Activated CD8-positive, alpha-beta memory T cell treated with anti-CD3 and anti-CD28 coated beads, Interleukin-2, amount 10 ng/mL, durations not matched to agents 7 days and 5 days (primary cell): ENCODE measurements at regions not wholly inside any gene's neighbourhood (a gene's known extent, or its start where the extent isn't known, plus 50 kb on each side); places are given as distances from the start of the nearest gene placed in this dataset.
"Not testable (repeated sequence)": the region's sequence is repeated elsewhere in the genome, so short reads cannot be mapped to it uniquely, and the experiment has no call there.

ENCODE experiments used
- ATAC-seq: fragments of 150-1000 bp; cut with Tn5 transposase; one replicate; pipeline ENCODE4 v1.10.0; 2021; ENCODE audit warnings: moderate library complexity
- CTCF ChIA-PET: fragments of 350-600 bp; sonication (Branson Sonifier 250); formaldehyde crosslinking; loops from one replicate; lab custom pipeline; 2021; ENCODE audit warnings: antibody characterized with exemption; lab: Charles Lee
- DNase-seq: peaks from one replicate; pipeline ENCODE4 v3.0.0-alpha.2; 2020
- H3K27ac Mint-ChIP-seq: one replicate; pipeline ENCODE4 v1.8.0; 2021; ENCODE audit warnings: mild to moderate bottlenecking, mixed read lengths
- H3K27me3 Mint-ChIP-seq: one replicate; pipeline ENCODE4 v1.8.0; 2021; ENCODE audit warnings: mixed read lengths
- H3K36me3 Mint-ChIP-seq: one replicate; pipeline ENCODE4 v1.8.0; 2021; ENCODE audit warnings: mild to moderate bottlenecking, mixed read lengths
- H3K4me1 Mint-ChIP-seq: one replicate; pipeline ENCODE4 v1.8.0; 2021; ENCODE audit warnings: mixed read lengths
- H3K4me3 Mint-ChIP-seq: one replicate; pipeline ENCODE4 v1.8.0; 2021; ENCODE audit warnings: mild to moderate bottlenecking, moderate library complexity, mixed read lengths
- H3K9me3 Mint-ChIP-seq: one replicate; pipeline ENCODE4 v1.8.0; 2022; ENCODE audit warnings: low read depth, mixed read lengths

DNA sequence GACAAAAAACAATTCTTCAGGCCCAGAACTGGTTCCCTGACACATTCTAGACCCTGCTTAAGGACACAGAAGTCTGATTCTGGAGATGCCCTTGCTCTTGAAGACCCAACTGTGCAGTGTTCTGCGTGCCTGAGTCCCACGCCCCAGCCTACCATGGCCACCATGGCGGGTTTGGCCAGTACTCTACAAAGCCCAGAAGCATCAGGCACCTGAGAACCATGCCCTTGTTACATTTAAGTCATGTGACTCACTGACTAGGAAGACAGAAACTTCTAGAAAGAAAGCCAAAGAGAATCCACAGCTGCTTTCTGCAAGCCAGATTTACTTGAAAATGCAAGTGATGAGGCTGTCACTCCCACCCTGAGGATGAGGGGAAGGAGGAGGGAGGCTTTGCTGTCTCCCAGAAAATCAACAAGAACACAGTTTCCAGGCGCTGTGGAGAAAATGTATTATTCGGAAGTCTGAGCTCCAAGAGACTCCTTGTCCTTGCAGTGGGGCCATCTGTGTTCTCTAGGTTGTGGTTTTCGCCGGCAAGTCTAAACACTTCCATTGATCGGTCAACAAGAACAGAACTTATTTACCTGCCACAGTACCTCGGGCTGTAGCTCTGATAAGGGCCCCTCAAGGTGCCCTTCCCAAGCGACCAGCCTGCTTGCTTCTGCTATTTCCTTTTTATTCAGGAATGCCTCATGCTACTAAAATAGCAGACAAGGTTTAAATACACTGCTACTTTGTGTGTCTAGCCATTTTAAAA, 81.3 kb upstream of the DMRT1 start:
- H3K4me1 Mint-ChIP-seq = peaks cover 67% of the 10 kb centered on the region
- peaks cover 22% of the 10 kb centered on the region for H3K27me3 Mint-ChIP-seq
- ATAC-seq (no peak), DNase-seq (no peak)
- H3K4me3 Mint-ChIP-seq = no peak overlapping the region
- H3K27ac Mint-ChIP-seq = no peak overlapping the region
- no peaks in the 10 kb centered on the region for H3K36me3 Mint-ChIP-seq
- H3K9me3 Mint-ChIP-seq = no peaks in the 10 kb centered on the region
- CTCF ChIA-PET = interaction anchor here (0.9 to 12.1 kb wide), 5 partner anchors 8 to 149 kb away, joined by 3 to 108 read pairs (median 5); no protein-coding TSS in a partner anchor

- H3K27me3 Mint-ChIP-seq = peaks cover 30% of the 10 kb centered on the region
- H3K4me3 Mint-ChIP-seq = no peak overlapping the region
- CTCF ChIA-PET = interaction anchor here (0.6 to 12.1 kb wide), 4 partner anchors 12 to 172 kb away, joined by 4 to 108 read pairs (median 8); no protein-coding TSS in a partner anchor
- DNase-seq (no peak), ATAC-seq (no peak)
- H3K36me3 Mint-ChIP-seq = no peaks in the 10 kb centered on the region
- H3K4me1 Mint-ChIP-seq = peaks cover 56% of the 10 kb centered on the region
- H3K9me3 Mint-ChIP-seq = no peaks in the 10 kb centered on the region
- no peak overlapping the region for H3K27ac Mint-ChIP-seq
These were observed 80.2 kb upstream of the DMRT1 start for GRCh38 chr9:761176-761792.

DNA sequence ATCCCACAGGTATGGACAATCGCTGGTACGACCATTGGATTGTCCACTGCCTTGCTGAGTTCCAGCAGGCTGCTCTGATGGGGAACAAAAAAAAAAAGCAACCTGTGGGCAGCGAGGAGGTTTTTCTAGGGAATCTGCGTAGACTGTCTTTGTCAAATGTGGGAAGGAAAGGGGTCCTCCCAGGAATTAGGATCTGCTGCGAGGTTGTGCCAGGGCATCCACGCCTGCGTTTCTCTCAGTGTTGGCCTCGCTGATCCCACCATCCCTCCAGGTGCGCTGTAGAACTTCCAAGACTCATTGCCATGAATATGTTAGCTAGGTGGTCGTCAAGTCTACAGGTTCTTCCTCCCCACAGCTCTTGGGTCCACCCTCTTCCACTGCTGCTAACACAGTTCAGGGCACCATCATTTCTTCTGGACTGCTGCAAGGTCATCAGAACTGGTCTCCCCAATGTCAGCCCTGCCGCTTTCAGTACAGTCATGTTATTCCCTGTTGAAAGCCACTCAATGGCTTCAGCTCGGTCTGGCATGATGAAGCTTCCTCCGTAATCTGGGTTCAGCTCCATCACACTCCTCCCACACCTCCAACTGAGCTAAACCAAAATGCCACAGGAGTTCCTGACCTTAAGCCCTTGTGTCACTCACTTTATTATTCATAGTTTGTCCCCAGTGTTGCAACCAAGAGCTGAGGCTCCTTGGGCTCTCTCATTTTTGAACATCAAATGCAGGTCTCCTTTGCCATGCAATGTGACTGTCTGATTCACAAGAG, 79.5 kb upstream of the DMRT1 start:
- H3K4me3 Mint-ChIP-seq = no peak overlapping the region
- no peaks in the 10 kb centered on the region for H3K9me3 Mint-ChIP-seq
- H3K4me1 Mint-ChIP-seq = peaks cover 51% of the 10 kb centered on the region
- H3K36me3 Mint-ChIP-seq = no peaks in the 10 kb centered on the region
- H3K27me3 Mint-ChIP-seq = peaks cover 30% of the 10 kb centered on the region
- CTCF ChIA-PET = interaction anchor here (0.8 to 12.1 kb wide), 6 partner anchors 10 to 151 kb away, joined by 4 to 108 read pairs (median 4); no protein-coding TSS in a partner anchor
- ATAC-seq (no peak), DNase-seq (no peak)
- no peak overlapping the region for H3K27ac Mint-ChIP-seq

DNA sequence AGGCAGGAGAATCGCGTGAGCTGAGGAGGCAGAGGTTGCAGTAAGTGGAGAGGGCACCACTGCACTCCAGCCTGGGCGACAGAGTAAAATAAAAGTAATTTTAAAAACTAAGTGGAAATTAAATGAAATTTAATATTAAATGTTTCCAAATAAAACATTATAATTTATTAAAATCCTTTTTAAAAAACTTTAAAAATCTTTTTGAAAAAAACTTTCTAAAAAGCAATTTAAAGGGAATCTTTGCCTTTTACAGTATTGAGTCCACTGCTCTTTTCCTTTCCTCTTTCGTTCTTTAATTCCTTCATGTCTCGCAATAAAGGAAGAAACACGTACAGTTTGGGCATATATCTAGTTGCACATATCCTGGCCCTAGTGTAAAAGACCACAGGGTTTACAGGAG, 77.8 kb upstream of the DMRT1 start:
- peaks cover 38% of the 10 kb centered on the region for H3K27me3 Mint-ChIP-seq
- no peak overlapping the region for H3K4me3 Mint-ChIP-seq
- no peak overlapping the region for H3K27ac Mint-ChIP-seq
- H3K9me3 Mint-ChIP-seq = no peaks in the 10 kb centered on the region
- CTCF ChIA-PET = interaction anchor here (0.8 to 12.1 kb wide), 13 partner anchors 8 to 160 kb away, joined by 3 to 108 read pairs (median 4); no protein-coding TSS in a partner anchor
- no peak for ATAC-seq
- no peaks in the 10 kb centered on the region for H3K36me3 Mint-ChIP-seq
- H3K4me1 Mint-ChIP-seq = peaks cover 35% of the 10 kb centered on the region
- DNase-seq = no peak

- Mint-ChIP-seq H3K4me1 (peaks cover 34% of the 10 kb centered on the region), H3K9me3 (no peaks in the 10 kb centered on the region), H3K27me3 (peaks cover 41% of the 10 kb centered on the region), H3K36me3 (no peaks in the 10 kb centered on the region), H3K4me3 (no peak overlapping the region), H3K27ac (no peak overlapping the region)
- CTCF ChIA-PET = interaction anchor here (0.7 to 12.1 kb wide), 14 partner anchors 8 to 161 kb away, joined by 3 to 108 read pairs (median 4); no protein-coding TSS in a partner anchor
- DNase-seq (peak; percentile 79), ATAC-seq (peak; percentile 99)
These were observed 77.4 kb upstream of the DMRT1 start for GRCh38 chr9:764105-764524.

DNA sequence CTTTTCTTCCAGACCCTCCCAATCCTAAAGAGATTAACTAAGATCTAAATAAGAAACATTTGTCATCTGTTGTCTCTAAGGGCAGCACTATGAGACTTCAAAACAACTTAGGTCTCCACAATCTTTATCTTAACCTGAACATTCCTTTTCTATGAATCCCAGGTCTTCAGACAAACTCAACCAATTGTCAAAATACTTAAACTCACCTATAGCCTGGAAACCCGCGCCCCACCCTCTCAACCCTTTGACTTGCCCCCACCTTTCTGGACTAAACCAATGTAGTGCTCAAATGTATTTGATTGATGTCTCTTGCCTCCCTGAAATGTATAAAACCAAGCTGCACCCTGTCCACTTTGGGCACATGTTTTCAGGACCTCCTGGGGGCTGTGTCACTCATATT, 76.5 kb upstream of the DMRT1 start:
- Mint-ChIP-seq H3K4me1 (peaks cover 31% of the 10 kb centered on the region), H3K36me3 (no peaks in the 10 kb centered on the region), H3K9me3 (no peaks in the 10 kb centered on the region), H3K4me3 (no peak overlapping the region), H3K27me3 (peaks cover 43% of the 10 kb centered on the region), H3K27ac (no peak overlapping the region)
- DNase-seq (no peak), ATAC-seq (no peak)
- CTCF ChIA-PET = interaction anchor here (0.7 to 12.1 kb wide), 12 partner anchors 9 to 162 kb away, joined by 3 to 108 read pairs (median 4); no protein-coding TSS in a partner anchor

GRCh38 chr9:767061-767561, 74.4 kb upstream of the DMRT1 start:
- not testable (repeated sequence) for H3K36me3 Mint-ChIP-seq

DNA sequence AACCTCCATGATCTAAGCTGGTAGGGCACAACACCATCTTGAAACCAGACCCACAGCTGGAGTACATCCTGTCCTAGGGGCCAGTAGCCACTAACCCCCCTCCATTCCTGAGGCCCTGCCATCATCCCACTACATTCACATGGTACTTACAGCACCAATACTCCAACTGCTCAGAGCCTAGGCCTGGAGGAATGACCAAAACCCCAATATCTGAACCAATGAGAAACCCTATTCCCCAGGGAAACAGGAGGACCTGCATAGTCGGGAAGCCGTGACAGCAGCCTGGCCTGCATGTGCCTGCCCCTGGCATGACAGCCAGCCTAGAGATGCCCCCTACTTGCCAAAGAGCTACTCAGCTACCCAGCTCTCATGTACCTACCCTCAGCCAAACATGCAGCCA, 65.4 kb upstream of the DMRT1 start:
- Mint-ChIP-seq H3K27ac (no peak overlapping the region), H3K4me1 (no peaks in the 10 kb centered on the region), H3K36me3 (no peaks in the 10 kb centered on the region), H3K27me3 (peaks cover 54% of the 10 kb centered on the region), H3K4me3 (no peak overlapping the region), H3K9me3 (no peaks in the 10 kb centered on the region)
- DNase-seq = no peak
- CTCF ChIA-PET = interaction anchor here (1.5 kb wide), 1 partner anchor 12 kb away, joined by 4 read pairs; no protein-coding TSS in a partner anchor
- no peak for ATAC-seq

More at GRCh38 chr9:767061-767561, 74.4 kb upstream of the DMRT1 start:
- not testable (repeated sequence) for H3K27ac Mint-ChIP-seq, H3K4me3 Mint-ChIP-seq, DNase-seq, ATAC-seq, H3K9me3 Mint-ChIP-seq
- CTCF ChIA-PET = interaction anchor here (1.0 kb wide), 1 partner anchor 153 kb away, joined by 3 read pairs; no protein-coding TSS in a partner anchor
- H3K27me3 Mint-ChIP-seq = peaks cover 64% of the 10 kb centered on the region
- peaks cover 13% of the 10 kb centered on the region for H3K4me1 Mint-ChIP-seq

GRCh38 chr9:777978-778377, 63.5 kb upstream of the DMRT1 start:
- CTCF ChIA-PET = interaction anchor here (1.2 kb wide), 1 partner anchor 11 kb away, joined by 3 read pairs; no protein-coding TSS in a partner anchor
- H3K4me1 Mint-ChIP-seq = no peaks in the 10 kb centered on the region
- ATAC-seq (no peak), DNase-seq (no peak)
- H3K27ac Mint-ChIP-seq = no peak overlapping the region
- H3K36me3 Mint-ChIP-seq = no peaks in the 10 kb centered on the region
- H3K27me3 Mint-ChIP-seq = peaks cover 51% of the 10 kb centered on the region
- no peak overlapping the region for H3K4me3 Mint-ChIP-seq
- no peaks in the 10 kb centered on the region for H3K9me3 Mint-ChIP-seq

DNA sequence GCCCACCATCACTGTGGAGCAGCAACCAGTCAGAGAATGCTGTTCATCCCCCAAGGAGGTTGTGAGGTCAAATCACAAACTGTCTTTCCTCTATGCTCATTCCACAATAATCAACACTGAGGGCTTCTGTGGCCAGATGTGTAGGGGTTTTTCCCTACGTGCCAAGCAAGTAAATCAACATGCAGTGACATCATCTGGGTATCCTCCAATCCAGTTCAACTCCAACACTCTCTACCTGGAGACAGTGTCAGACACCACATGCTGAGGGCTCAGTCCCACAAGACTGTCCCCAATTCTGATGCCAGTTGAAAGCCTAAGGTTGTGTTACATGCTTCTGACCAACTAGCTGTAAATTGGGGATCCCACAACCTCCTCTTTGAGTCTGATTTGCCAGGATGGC, 57.3 kb upstream of the DMRT1 start:
- peaks cover 10% of the 10 kb centered on the region for H3K4me1 Mint-ChIP-seq
- no peak overlapping the region for H3K27ac Mint-ChIP-seq
- H3K27me3 Mint-ChIP-seq = peaks cover 28% of the 10 kb centered on the region
- ATAC-seq (no peak), DNase-seq (no peak)
- no peaks in the 10 kb centered on the region for H3K36me3 Mint-ChIP-seq
- CTCF ChIA-PET = no interaction called here
- H3K9me3 Mint-ChIP-seq = no peaks in the 10 kb centered on the region
- no peak overlapping the region for H3K4me3 Mint-ChIP-seq

DNA sequence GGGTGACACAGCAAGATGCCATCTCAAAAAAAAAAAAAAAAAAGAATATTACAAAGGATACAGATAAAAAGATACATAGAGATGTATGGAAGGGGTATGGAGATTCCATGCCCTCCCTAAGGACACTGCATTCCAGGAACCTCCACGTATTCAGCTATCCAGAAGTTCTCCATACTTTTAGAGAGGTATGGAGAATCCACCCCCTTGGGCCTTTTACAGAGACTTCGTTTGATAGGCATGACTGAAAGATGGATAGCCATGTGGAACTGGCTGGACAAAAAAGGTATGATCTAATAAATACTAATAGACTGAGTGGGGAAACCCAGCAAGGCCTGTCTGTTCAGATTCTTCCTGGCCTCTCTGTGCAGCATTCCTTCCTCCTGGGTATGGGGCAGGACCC, 56.6 kb upstream of the DMRT1 start:
- DNase-seq (no peak), ATAC-seq (no peak)
- H3K9me3 Mint-ChIP-seq = no peaks in the 10 kb centered on the region
- H3K36me3 Mint-ChIP-seq = no peaks in the 10 kb centered on the region
- peaks cover 10% of the 10 kb centered on the region for H3K4me1 Mint-ChIP-seq
- CTCF ChIA-PET = no interaction called here
- H3K27me3 Mint-ChIP-seq = peaks cover 22% of the 10 kb centered on the region
- H3K4me3 Mint-ChIP-seq = no peak overlapping the region
- no peak overlapping the region for H3K27ac Mint-ChIP-seq

GRCh38 chr9:785997-786396, 55.5 kb upstream of the DMRT1 start:
- Mint-ChIP-seq H3K9me3 (no peaks in the 10 kb centered on the region), H3K4me1 (peaks cover 10% of the 10 kb centered on the region), H3K27me3 (peaks cover 16% of the 10 kb centered on the region), H3K27ac (no peak overlapping the region), H3K36me3 (no peaks in the 10 kb centered on the region), H3K4me3 (no peak overlapping the region)
- ATAC-seq (peak; percentile 55), DNase-seq (no peak)
- CTCF ChIA-PET = no interaction called here

DNA sequence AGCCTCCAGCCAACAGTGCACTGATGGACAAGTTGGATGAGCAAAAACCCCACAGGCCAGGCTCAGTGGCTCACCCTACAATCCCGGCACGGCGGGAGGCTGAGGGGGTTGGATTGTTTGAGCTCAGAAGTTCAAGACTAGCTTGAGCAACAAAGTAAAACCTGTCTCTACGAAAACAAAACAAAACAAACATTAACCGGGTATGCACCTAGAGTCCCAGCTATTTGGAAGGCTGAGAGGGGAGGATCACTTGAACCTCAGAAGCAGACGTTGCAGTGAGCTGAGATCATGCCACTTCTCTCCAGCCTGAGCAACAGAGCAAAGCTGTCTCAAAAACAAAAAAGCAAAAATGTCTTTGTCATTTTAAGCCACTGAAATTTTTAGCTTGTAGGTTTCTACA, 55.1 kb upstream of the DMRT1 start:
- ATAC-seq (no peak), DNase-seq (no peak)
- Mint-ChIP-seq H3K9me3 (no peaks in the 10 kb centered on the region), H3K27me3 (peaks cover 13% of the 10 kb centered on the region), H3K4me1 (peaks cover 10% of the 10 kb centered on the region), H3K27ac (no peak overlapping the region), H3K4me3 (no peak overlapping the region), H3K36me3 (no peaks in the 10 kb centered on the region)
- CTCF ChIA-PET = interaction anchor here (0.5 kb wide), 1 partner anchor 18 kb away, joined by 4 read pairs; no protein-coding TSS in a partner anchor
